ENCODE measurements at regions not wholly inside any gene's neighbourhood (a gene's known extent, or its start where the extent isn't known, plus 50 kb on each side); places are given as distances from the start of the nearest gene placed in this dataset.

GRCh38 chr10:121096617-121097431, 245.7 kb downstream of the WDR11 start:
- DNase-seq (ENCODE audit: low read depth), result peak; percentile 3
- no peak overlapping the region for H3K4me3 ChIP-seq (ENCODE audit: low read length)
- no peak for TF ChIP-seq CTCF (conservative IDR thresholded peaks at IDR 0.05; ENCODE audit: low read length)

GRCh38 chr10:121098211-121098610, 247.0 kb downstream of the WDR11 start:
- no peak for TF ChIP-seq CTCF (conservative IDR thresholded peaks at IDR 0.05; ENCODE audit: low read length)
- H3K4me3 ChIP-seq (ENCODE audit: low read length), result no peak overlapping the region
- DNase-seq (ENCODE audit: low read depth), result no peak

GRCh38 chr10:121098751-121099150, 247.6 kb downstream of the WDR11 start:
- DNase-seq (ENCODE audit: low read depth), result no peak
- TF ChIP-seq CTCF (conservative IDR thresholded peaks at IDR 0.05; ENCODE audit: low read length), result no peak
- H3K4me3 ChIP-seq (ENCODE audit: low read length), result no peak overlapping the region

- no peak overlapping the region for H3K4me3 ChIP-seq (ENCODE audit: low read length)
- no peak for TF ChIP-seq CTCF (conservative IDR thresholded peaks at IDR 0.05; ENCODE audit: low read length)
- DNase-seq (ENCODE audit: low read depth), result no peak
Observed at GRCh38 chr10:121099181-121099580, 248.0 kb downstream of the WDR11 start.

GRCh38 chr10:121099592-121099991, 248.4 kb downstream of the WDR11 start:
- no peak overlapping the region for H3K4me3 ChIP-seq (ENCODE audit: low read length)
- TF ChIP-seq CTCF (conservative IDR thresholded peaks at IDR 0.05; ENCODE audit: low read length), result no peak
- no peak for DNase-seq (ENCODE audit: low read depth)

GRCh38 chr10:121101561-121101960, 250.4 kb downstream of the WDR11 start:
- H3K4me3 ChIP-seq (ENCODE audit: low read length), result no peak overlapping the region
- no peak for TF ChIP-seq CTCF (conservative IDR thresholded peaks at IDR 0.05; ENCODE audit: low read length)
- no peak for DNase-seq (ENCODE audit: low read depth)

GRCh38 chr10:121102706-121103105, 251.5 kb downstream of the WDR11 start:
- TF ChIP-seq CTCF (conservative IDR thresholded peaks at IDR 0.05; ENCODE audit: low read length), result no peak
- no peak overlapping the region for H3K4me3 ChIP-seq (ENCODE audit: low read length)
- DNase-seq (ENCODE audit: low read depth), result no peak

Data from AG10803 (cell line).